ENCODE measurements at regions not wholly inside any gene's neighbourhood (a gene's known extent, or its start where the extent isn't known, plus 50 kb on each side); places are given as distances from the start of the nearest gene placed in this dataset.
"Not testable (repeated sequence)": the region's sequence is repeated elsewhere in the genome, so short reads cannot be mapped to it uniquely, and the experiment has no call there.

GRCh38 chr10:62978482-62978881 is 154.6 kb upstream of the NRBF2 start:
- no peak for DNase-seq (ENCODE audit: low spot score)
- in situ Hi-C loops (cut with MboI; ENCODE audit: low pct_unique_long_range_greater_than_20kb, low sequenced_read_pairs, unreplicated experiment), result no loop called here
- TF ChIP-seq CTCF (IDR thresholded peaks at IDR 0.05; ENCODE audit: extremely low read depth, insufficient read depth, missing control alignments), result no peak

GRCh38 chr10:62974795-62975194 is 158.3 kb upstream of the NRBF2 start:
- DNase-seq (ENCODE audit: low spot score); in situ Hi-C loops (cut with MboI; ENCODE audit: low pct_unique_long_range_greater_than_20kb, low sequenced_read_pairs, unreplicated experiment): not testable (repeated sequence)

- no peak for DNase-seq (ENCODE audit: low spot score)
- in situ Hi-C loops (cut with MboI; ENCODE audit: low pct_unique_long_range_greater_than_20kb, low sequenced_read_pairs, unreplicated experiment), result no loop called here
- no peak for TF ChIP-seq CTCF (IDR thresholded peaks at IDR 0.05; ENCODE audit: extremely low read depth, insufficient read depth, missing control alignments)
Observed at GRCh38 chr10:62972103-62972502, 155.9 kb upstream of the EGR2 start.

DNA sequence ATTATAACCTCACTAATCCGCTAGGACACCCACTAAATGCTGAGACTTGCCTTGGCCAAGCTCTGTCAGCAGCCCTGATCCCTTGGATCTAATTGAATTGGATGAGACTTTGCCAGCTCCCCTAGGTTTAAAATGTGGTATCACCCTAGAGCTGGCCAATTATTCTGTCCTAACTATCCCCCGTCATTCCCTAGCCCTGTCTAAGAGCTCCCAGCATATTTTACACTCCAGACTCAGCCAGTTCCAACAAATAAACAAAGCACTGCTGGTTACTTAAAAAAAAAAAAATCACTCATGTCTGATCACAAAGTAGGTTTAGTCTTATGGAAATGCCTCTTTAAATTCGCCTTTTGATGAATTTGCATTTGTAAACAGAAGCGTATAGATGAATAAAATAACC is 147.9 kb upstream of the EGR2 start:
- in situ Hi-C loops (cut with MboI; ENCODE audit: low pct_unique_long_range_greater_than_20kb, low sequenced_read_pairs, unreplicated experiment), result no loop called here
- TF ChIP-seq CTCF (IDR thresholded peaks at IDR 0.05; ENCODE audit: extremely low read depth, insufficient read depth, missing control alignments), result no peak
- no peak for DNase-seq (ENCODE audit: low spot score)

- in situ Hi-C loops (cut with MboI; ENCODE audit: low pct_unique_long_range_greater_than_20kb, low sequenced_read_pairs, unreplicated experiment), result no loop called here
- DNase-seq (ENCODE audit: low spot score), result no peak
- no peak for TF ChIP-seq CTCF (IDR thresholded peaks at IDR 0.05; ENCODE audit: extremely low read depth, insufficient read depth, missing control alignments)
Observed at GRCh38 chr10:62961951-62962523, 145.9 kb upstream of the EGR2 start.

GRCh38 chr10:62960416-62960815 is 144.2 kb upstream of the EGR2 start:
- DNase-seq (ENCODE audit: low spot score), result no peak
- in situ Hi-C loops (cut with MboI; ENCODE audit: low pct_unique_long_range_greater_than_20kb, low sequenced_read_pairs, unreplicated experiment), result no loop called here
- no peak for TF ChIP-seq CTCF (IDR thresholded peaks at IDR 0.05; ENCODE audit: extremely low read depth, insufficient read depth, missing control alignments)

GRCh38 chr10:62959553-62959952 is 143.4 kb upstream of the EGR2 start:
- TF ChIP-seq CTCF (IDR thresholded peaks at IDR 0.05; ENCODE audit: extremely low read depth, insufficient read depth, missing control alignments), result no peak
- no peak for DNase-seq (ENCODE audit: low spot score)
- in situ Hi-C loops (cut with MboI; ENCODE audit: low pct_unique_long_range_greater_than_20kb, low sequenced_read_pairs, unreplicated experiment), result no loop called here
